H1 (cell line): ENCODE measurements at regions not wholly inside any gene's neighbourhood (a gene's known extent, or its start where the extent isn't known, plus 50 kb on each side); places are given as distances from the start of the nearest gene placed in this dataset.

Source experiments
- CTCF ChIA-PET: fragments of 300-600 bp; sonication (Branson Sonifier 250); formaldehyde crosslinking; loops from one replicate; lab custom pipeline; 2021; ENCODE audit not compliant: partially characterized antibody; lab: Charles Lee
- POLR2A ChIA-PET: fragments of 300-600 bp; sonication (Branson Sonifier 250); formaldehyde crosslinking; loops from one replicate; lab custom pipeline; 2021; ENCODE audit warnings: inconsistent platforms; ENCODE audit not compliant: partially characterized antibody; lab: Charles Lee
- DNase-seq, 2 experiments: peaks; one replicate each; pipeline versions ENCODE4 v3.0.0 to v3.0.0-alpha.2; 2010 to 2022; ENCODE audit warnings: low spot score in 2 of 2, low read depth in 1 of 2, mixed read lengths in 1 of 2
- FAIRE-seq: peaks from 2 replicates; lab custom pipeline; 2011; peaks lifted over from hg19 to GRCh38; lab: Jason Lieb, UNC
- H2AFZ ChIP-seq: 2 replicates; pipeline ENCODE4 v1.8.1; 2012; ENCODE audit warnings: low read length, inconsistent platforms
- H2AK5ac ChIP-seq: 2 replicates; pipeline ENCODE4 v1.6.1; 2013; ENCODE audit warnings: low read depth, low read length
- H2BK120ac ChIP-seq: replicated peaks from 2 replicates; pipeline ENCODE3; 2013; ENCODE audit warnings: low read depth, low read length, inconsistent platforms
- H2BK12ac ChIP-seq: 2 replicates; pipeline ENCODE4 v1.6.1; 2013; ENCODE audit warnings: low read depth, low read length
- H2BK15ac ChIP-seq: 2 replicates; pipeline ENCODE4 v1.6.1; 2013; ENCODE audit warnings: low read length
- H2BK20ac ChIP-seq: 2 replicates; pipeline ENCODE4 v1.6.1; 2013; ENCODE audit warnings: low read length
- H2BK5ac ChIP-seq: 2 replicates; pipeline ENCODE4 v1.6.1; 2013; ENCODE audit warnings: low read depth, low read length
- H3K14ac ChIP-seq: 2 replicates; pipeline ENCODE4 v1.6.1; 2013; ENCODE audit warnings: inconsistent platforms; ENCODE audit not compliant: insufficient read length
- H3K18ac ChIP-seq: 2 replicates; pipeline ENCODE4 v1.6.1; 2013; ENCODE audit warnings: low read length; ENCODE audit errors: extremely low read depth
- H3K23ac ChIP-seq: 2 replicates; pipeline ENCODE4 v1.6.1; 2013; ENCODE audit warnings: inconsistent platforms; ENCODE audit not compliant: insufficient read length
- H3K23me2 ChIP-seq: 2 replicates; pipeline ENCODE4 v1.6.1; 2013; ENCODE audit warnings: low read depth, low read length
- H3K27ac ChIP-seq: 2 replicates; pipeline ENCODE4 v1.6.1; 2011; ENCODE audit warnings: low read depth, low read length, inconsistent platforms
- H3K27me3 ChIP-seq, 4 experiments: replicated peaks in 1 of 4; 1 replicate in 1 of 4; 2 replicates in 3 of 4; pipeline versions ENCODE4 v1.6.1 to v1.8.1; 2011 to 2013; ENCODE audit warnings: low read length in 3 of 4, mild to moderate bottlenecking in 3 of 4, inconsistent platforms in 2 of 4, mixed read lengths in 2 of 4, moderate library complexity in 1 of 4; ENCODE audit not compliant: control insufficient read depth in 3 of 4, insufficient read depth in 3 of 4; ENCODE audit errors: extremely low read depth in 1 of 4
- H3K36me3 ChIP-seq, 4 experiments: 2 replicates each; pipeline versions ENCODE4 v1.6.1 to v1.8.1; 2011 to 2013; ENCODE audit warnings: mild to moderate bottlenecking in 4 of 4, low read length in 3 of 4, moderate library complexity in 2 of 4, control low read depth in 1 of 4, inconsistent platforms in 1 of 4; ENCODE audit not compliant: insufficient read depth in 4 of 4, control insufficient read depth in 2 of 4
- H3K4ac ChIP-seq: replicated peaks from 2 replicates; pipeline ENCODE3; 2013; ENCODE audit warnings: low read length, low read depth, mixed read lengths, inconsistent platforms; ENCODE audit not compliant: insufficient read length
- H3K4me1 ChIP-seq, 4 experiments: replicated peaks in 1 of 4; 1 replicate in 1 of 4; 2 replicates in 3 of 4; pipeline versions ENCODE4 v1.6.1 to v1.8.1; 2011 to 2013; ENCODE audit warnings: low read length in 3 of 4, inconsistent platforms in 2 of 4, mixed read lengths in 1 of 4; ENCODE audit not compliant: insufficient read depth in 4 of 4, control insufficient read depth in 3 of 4
- H3K4me2 ChIP-seq, 2 experiments: 2 replicates each; pipeline versions ENCODE4 v1.6.1 to v1.8.1; 2011 to 2013; ENCODE audit warnings: low read depth in 2 of 2, low read length in 2 of 2, control low read depth in 1 of 2, inconsistent platforms in 1 of 2, mild to moderate bottlenecking in 1 of 2; ENCODE audit not compliant: insufficient read depth in 1 of 2
- H3K4me3 ChIP-seq, 4 experiments: fragments of 200-600, 300-600 bp in 1 of 4; sonication (generic), shearing (Covaris generic), sonication (Bioruptor Twin) in 1 of 4; 2 replicates each; pipeline versions ENCODE4 v1.5.1 to v1.8.1; 2011 to 2016; ENCODE audit warnings: low read length in 4 of 4, low read depth in 3 of 4, control low read depth in 2 of 4, inconsistent platforms in 2 of 4, mild to moderate bottlenecking in 2 of 4, mixed read lengths in 1 of 4, moderate library complexity in 1 of 4; ENCODE audit not compliant: insufficient read depth in 2 of 4; ENCODE audit errors: extremely low read depth in 1 of 4
- H3K56ac ChIP-seq: replicated peaks from 2 replicates; pipeline ENCODE3; 2013; ENCODE audit warnings: low read depth, mild to moderate bottlenecking, mixed read lengths, low read length, inconsistent platforms; ENCODE audit not compliant: insufficient read length
- H3K79me1 ChIP-seq: 2 replicates; pipeline ENCODE4 v1.6.1; 2013; ENCODE audit warnings: low read depth, low read length, control low read depth
- H3K79me2 ChIP-seq, 2 experiments: 2 replicates each; pipeline versions ENCODE4 v1.6.1 to v1.8.1; 2012 to 2013; ENCODE audit warnings: low read length in 2 of 2, mild to moderate bottlenecking in 2 of 2, inconsistent platforms in 1 of 2; ENCODE audit not compliant: insufficient read depth in 2 of 2, control insufficient read depth in 1 of 2
- H3K9ac ChIP-seq, 4 experiments: replicated peaks in 1 of 4; 1 replicate in 1 of 4; 2 replicates in 3 of 4; pipeline versions ENCODE4 v1.6.1 to v1.8.1; 2011 to 2013; ENCODE audit warnings: low read depth in 3 of 4, low read length in 3 of 4, control low read depth in 2 of 4, mild to moderate bottlenecking in 2 of 4, moderate library complexity in 2 of 4, inconsistent platforms in 1 of 4; ENCODE audit errors: extremely low read depth in 1 of 4
- H3K9me3 ChIP-seq, 2 experiments: 2 replicates each; pipeline versions ENCODE4 v1.6.1 to v1.8.1; 2012 to 2013; ENCODE audit warnings: mild to moderate bottlenecking in 2 of 2, moderate library complexity in 2 of 2, control low read depth in 1 of 2, inconsistent platforms in 1 of 2, low read depth in 1 of 2, low read length in 1 of 2, mixed read lengths in 1 of 2; ENCODE audit not compliant: insufficient read depth in 2 of 2
- H4K20me1 ChIP-seq, 2 experiments: replicated peaks in 1 of 2; 2 replicates each; pipeline versions ENCODE3 to v1.8.1; 2011 to 2013; ENCODE audit warnings: inconsistent platforms in 2 of 2, low read length in 2 of 2, mild to moderate bottlenecking in 1 of 2; ENCODE audit not compliant: insufficient read depth in 2 of 2, control insufficient read depth in 1 of 2
- H4K5ac ChIP-seq: 2 replicates; pipeline ENCODE4 v1.6.1; 2013; ENCODE audit warnings: low read length, low read depth, mixed read lengths, inconsistent platforms; ENCODE audit not compliant: insufficient read length
- H4K8ac ChIP-seq: 2 replicates; pipeline ENCODE4 v1.8.0; 2013; ENCODE audit warnings: mild to moderate bottlenecking, moderate library complexity, low read length, inconsistent platforms; ENCODE audit not compliant: insufficient read depth; ENCODE audit errors: extremely low read depth
- H4K91ac ChIP-seq: replicated peaks from 2 replicates; pipeline ENCODE3; 2013; ENCODE audit warnings: low read length, mixed read lengths, inconsistent platforms; ENCODE audit not compliant: insufficient read length
- ASH2L ChIP-seq: fragments of 200-600, 300-600 bp; sonication (generic); IDR thresholded peaks from one replicate; pipeline ENCODE4 v1.7.1; 2017; ENCODE audit warnings: low read length
- FOSL1 ChIP-seq: IDR thresholded peaks from 2 replicates; pipeline ENCODE4 v1.6.1; 2011; ENCODE audit warnings: mild to moderate bottlenecking, low read depth, low read length, moderate library complexity; ENCODE audit not compliant: insufficient read depth
- TBP ChIP-seq: IDR thresholded peaks from 2 replicates; pipeline ENCODE4 v1.6.1; 2011; ENCODE audit warnings: low read depth, low read length, improper control_type of control experiment
- WGBS, 2 experiments: shearing (Covaris generic) in 1 of 2; methylation state at CpG; one replicate each; pipeline versions ENCODE4 v1.1.6 to v1.1.7; 2013 to 2015; ENCODE audit warnings: low lambda C conversion rate in 2 of 2, mixed read lengths in 2 of 2, inconsistent platforms in 1 of 2, low coverage in 1 of 2, missing lambda C conversion rate in 1 of 2; ENCODE audit not compliant: insufficient replicate concordance in 2 of 2, insufficient coverage in 1 of 2, insufficient read length in 1 of 2; ENCODE audit errors: extremely low coverage in 1 of 2, missing lambda C conversion rate in 1 of 2; 5-methylcytosine and 5-hydroxymethylcytosine counted together

GRCh38 chr3:146843476-146843875, 238.3 kb upstream of the PLSCR5 start:
- no peak overlapping the region for H2AK5ac ChIP-seq
- no peaks in the 10 kb centered on the region for H3K9me3 ChIP-seq
- no peak overlapping the region for H3K18ac ChIP-seq
- TF ChIP-seq FOSL1 (no peak), ASH2L (no peak), TBP (no peak)
- peak overlapping the region; percentile 16; the same call in 1 of the 2 replicates for H2AFZ ChIP-seq
- H3K14ac ChIP-seq, result no peak overlapping the region
- no peaks in the 10 kb centered on the region for H3K27me3 ChIP-seq
- H3K56ac ChIP-seq, result no peak overlapping the region
- no peaks in the 10 kb centered on the region for H3K23me2 ChIP-seq
- no peak overlapping the region for H4K5ac ChIP-seq
- H3K79me1 ChIP-seq, result no peaks in the 10 kb centered on the region
- H3K23ac ChIP-seq, result no peak overlapping the region
- ChIA-PET POLR2A (no interaction called here), CTCF (interaction anchor here (0.6 kb wide), 1 partner anchor 1087 kb away, joined by 4 read pairs; no protein-coding TSS in a partner anchor)
- H3K4me1 ChIP-seq, result no peaks in the 10 kb centered on the region
- FAIRE-seq (no peak), DNase-seq (no peak)
- WGBS, 2 experiments, result 85% methylated on average over 1 of the region's 1 CpG; no CpG with 5 or more reads in 1 of the 2 experiments
- no peaks in the 10 kb centered on the region for H3K36me3 ChIP-seq
- H3K4ac ChIP-seq, result no peak overlapping the region
- H3K79me2 ChIP-seq, result no peaks in the 10 kb centered on the region
- no peak overlapping the region for H2BK15ac ChIP-seq
- H3K4me3 ChIP-seq, result no peak overlapping the region
- H4K8ac ChIP-seq, result no peak overlapping the region
- H4K20me1 ChIP-seq, result no peaks in the 10 kb centered on the region
- no peak overlapping the region for H3K27ac ChIP-seq
- no peak overlapping the region for H2BK5ac ChIP-seq
- no peak overlapping the region for H3K9ac ChIP-seq
- H4K91ac ChIP-seq, result no peak overlapping the region
- H2BK120ac ChIP-seq, result no peak overlapping the region
- H2BK12ac ChIP-seq, result no peak overlapping the region
- H3K4me2 ChIP-seq, result no peak overlapping the region
- H2BK20ac ChIP-seq, result no peak overlapping the region
